Middle frontal gyrus (tissue), 1 donor: ENCODE measurements at regions not wholly inside any gene's neighbourhood (a gene's known extent, or its start where the extent isn't known, plus 50 kb on each side); places are given as distances from the start of the nearest gene placed in this dataset.

Experiments used
- DNase-seq: peaks from one replicate; pipeline ENCODE4 v3.0.0-alpha.2; 2015; ENCODE audit warnings: low spot score; ENCODE audit errors: extremely low spot score

DNA sequence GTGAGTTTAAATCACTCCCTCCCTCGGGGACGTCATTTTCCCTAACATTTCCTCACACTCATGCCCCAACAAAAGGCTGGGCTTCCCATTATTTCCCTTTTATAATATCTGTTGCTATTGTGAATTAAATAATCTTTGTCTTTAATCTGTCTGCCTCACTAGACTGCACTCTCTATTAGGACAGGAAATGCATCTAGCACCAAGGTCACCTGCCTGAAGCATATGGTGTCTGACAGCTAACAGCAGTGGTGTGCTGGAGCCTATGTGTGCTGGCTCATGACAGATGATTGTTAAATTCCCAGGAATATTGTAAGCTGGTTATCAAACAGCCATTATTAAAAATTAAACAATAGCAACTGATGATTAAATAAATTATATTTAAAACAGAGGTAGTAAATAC lies 237.0 kb upstream of the CEP162 start:
- no peak for DNase-seq

DNA sequence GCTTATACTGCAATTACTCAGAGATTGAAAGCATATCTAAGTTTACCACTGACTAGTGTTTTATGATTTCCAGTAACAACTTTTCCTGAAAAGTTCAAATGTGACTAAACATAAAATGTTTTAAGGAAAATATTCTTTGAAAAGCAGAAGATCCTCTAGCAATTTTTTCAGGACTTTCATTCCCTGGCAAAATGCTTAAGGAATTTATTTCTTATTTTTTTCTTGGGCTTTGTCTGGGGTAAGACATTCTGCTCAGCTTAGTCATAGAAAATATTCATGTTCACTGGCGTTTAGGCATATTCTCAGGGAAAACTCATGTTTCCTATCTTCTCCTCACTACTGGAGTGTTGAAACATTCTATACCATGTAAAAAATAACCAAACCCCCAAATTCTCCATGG lies 235.3 kb upstream of the CEP162 start:
- no peak for DNase-seq

DNA sequence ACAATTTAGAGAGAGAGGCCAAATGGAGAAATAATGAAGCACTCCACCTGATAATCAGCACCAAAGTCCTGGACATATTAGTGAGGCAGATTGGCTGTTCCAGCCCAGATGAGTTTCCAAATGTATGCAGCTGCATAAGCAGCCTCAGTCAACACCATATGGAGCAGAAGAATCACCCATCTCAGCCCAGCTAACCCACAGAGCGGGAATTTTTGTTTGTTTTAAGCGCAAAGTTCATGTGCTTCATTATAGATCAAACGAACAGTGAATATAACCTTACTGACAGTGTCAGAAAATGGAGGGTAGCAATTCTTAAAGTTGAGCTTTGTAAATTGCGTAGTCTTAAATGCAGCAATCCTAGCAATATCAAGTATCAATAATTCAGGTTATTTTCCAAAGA lies 234.0 kb upstream of the CEP162 start:
- DNase-seq = no peak

DNA sequence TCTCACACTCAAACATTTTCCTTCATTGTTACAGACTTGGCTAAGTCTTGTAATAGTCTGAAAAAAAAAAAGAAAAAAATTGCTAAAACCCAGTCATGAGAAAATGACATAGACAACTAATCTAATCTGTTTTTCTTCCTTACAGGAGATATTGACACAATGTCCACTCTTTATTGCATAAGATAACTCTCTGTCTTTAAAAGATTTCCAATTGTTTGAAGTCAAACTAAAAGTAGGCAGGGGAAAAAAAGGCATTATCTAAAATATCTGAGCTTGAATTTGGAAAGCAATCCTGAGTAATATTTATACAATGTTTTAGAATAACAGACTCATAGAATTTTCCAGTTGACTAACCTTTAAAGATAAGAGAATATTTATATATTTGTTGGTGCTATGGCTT lies 233.0 kb upstream of the CEP162 start:
- no peak for DNase-seq

DNA sequence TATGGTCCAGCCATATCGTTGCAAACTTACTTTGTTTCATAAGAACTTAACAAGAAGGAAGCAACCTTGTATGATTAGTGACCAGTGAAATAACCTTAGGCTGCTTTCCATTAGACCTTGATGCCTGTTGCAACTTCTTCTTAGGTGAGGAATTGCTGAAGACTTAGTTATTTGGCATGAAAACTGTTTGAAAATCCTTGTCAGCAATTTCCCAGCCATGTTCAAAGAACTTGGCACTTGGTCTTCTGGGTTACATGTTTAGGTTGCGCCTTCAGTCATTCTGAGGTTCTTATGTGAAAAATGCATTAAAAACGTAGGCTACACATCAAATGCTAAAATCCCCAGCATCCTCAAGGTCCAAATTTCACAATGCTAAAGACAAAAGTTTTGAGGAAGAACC lies 232.0 kb upstream of the CEP162 start:
- no peak for DNase-seq

DNA sequence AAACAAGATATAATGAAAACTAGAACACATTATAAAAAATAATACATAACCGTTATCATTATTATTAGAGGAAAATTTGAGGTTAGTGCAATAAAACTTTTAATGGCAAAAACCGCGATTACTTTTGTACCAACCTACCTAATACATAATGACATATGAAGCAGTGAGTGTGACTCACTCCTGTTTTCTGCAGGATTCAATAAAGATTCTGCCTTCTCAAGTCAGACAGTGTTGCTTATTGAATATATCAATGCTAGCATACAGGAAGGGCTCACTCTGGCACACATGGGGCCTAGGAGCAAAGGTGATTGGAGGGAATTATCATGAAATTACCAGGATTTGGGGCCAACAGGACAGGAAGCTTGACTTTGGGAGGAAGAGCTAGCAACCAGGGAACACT lies 230.8 kb upstream of the CEP162 start:
- DNase-seq = no peak

DNA sequence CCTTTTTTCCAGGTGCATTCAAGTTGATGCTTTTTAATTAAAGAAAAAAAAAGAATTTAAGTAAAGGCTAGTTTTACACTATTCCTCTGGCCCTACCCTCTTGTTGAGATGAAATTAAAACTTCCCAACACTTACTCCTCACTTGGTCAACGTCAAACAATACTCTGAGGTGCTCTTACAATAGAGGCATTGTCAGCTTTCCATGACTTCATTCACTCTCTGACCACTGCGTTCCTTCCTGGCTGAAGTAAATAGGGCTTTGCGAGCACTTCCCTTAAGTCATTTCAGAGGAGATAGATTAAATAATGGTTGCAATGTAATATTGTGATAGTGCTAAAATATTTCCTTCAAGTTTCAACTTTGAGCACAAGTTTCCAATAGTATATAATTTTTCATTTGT lies 229.8 kb upstream of the CEP162 start:
- no peak for DNase-seq

DNA sequence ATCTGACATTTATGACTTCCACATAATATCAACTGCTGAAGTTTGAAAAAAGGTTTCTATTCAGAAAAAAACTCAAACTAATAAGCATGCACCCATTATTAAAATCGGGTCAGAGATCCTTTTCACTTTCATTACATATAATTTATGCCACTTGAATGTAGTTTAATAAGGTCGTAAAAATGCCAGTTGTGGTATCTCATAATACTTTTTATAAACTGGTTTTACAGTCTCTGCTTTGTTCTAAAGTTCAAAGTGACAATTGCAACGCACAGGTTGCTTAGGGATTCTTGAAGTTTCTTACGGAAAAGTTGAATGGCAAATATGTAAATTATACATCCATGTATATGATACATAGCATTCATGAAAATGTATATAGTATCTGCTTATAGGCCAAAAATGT lies 229.4 kb upstream of the CEP162 start:
- no peak for DNase-seq

DNA sequence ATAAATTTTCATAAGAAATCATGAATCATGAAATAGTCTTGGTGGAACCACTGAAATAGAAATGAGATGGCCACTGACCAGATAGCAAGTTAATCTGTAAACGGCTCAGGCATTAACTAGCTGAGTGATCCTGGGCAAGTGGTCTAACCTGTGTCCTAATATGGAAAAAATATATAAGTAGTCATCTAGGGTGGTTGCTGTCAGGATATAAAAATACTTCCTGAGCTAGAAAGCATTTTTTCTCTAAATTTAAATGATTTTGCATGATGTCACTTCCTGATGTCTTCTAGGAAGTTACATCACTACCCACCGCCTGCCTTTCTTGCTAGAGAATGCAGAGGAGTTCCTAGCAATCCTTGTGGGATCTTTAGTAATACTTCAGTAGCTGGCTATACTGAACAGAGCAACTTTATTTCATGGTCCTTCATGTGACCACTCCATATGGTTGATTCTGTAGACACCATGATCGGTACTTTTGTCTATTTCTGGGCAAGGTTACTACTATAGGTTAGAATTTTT lies 228.1 kb upstream of the CEP162 start:
- DNase-seq = no peak

DNA sequence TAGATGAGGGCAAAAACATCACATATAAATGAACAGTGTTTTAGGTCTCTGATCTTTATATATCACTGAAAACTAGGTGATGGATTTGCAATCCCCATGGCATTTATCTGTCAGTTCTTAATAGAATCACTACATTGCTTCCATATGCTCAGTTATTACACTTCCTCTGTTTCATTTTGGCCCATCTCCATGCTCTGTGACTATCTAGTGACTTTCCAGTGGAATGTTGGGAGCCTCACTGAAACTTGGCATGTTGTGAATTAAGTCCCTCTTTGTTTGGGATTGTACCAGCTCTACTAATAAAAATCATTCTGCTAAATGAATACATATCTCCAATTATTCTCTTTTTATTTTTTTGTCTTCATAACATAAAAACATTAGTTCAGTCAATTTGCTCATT lies 226.1 kb upstream of the CEP162 start:
- DNase-seq = no peak

DNA sequence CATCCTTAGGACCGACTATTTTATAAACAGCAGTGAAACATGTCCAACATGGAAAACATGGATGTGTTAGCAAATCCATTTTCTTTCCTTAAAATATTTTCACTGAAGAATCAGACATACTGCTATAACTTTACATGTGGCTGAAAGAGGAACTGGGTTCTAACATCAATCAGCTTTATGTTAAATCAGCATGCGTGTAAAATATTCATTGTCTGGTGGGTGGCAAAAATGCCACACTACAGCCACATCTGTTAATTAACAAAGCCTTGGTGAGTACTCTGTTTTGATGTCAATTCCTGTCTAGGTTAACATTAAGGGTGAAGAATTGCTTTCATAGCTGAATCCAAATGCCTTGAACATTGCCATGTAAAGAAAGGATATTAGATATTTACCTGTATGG lies 222.6 kb upstream of the CEP162 start:
- DNase-seq = no peak

DNA sequence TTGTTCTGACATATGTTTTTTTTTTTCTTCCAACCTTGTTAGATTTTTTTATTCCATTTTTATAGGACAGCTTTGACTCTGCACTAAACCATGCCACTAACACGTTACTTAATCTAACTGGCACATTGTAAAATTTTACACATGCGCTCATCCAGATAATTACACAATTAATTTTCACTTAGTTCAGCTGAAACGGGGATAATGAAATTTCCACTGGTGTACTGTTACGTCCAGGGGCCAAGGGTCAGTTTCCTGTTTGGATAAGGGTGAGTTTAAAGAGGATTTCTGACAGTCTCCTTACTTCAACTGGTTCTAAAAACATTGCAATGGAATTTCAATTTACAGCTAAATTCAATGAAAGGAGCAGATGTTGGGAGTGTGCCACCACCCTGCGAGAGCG lies 221.8 kb upstream of the CEP162 start:
- DNase-seq = no peak

DNA sequence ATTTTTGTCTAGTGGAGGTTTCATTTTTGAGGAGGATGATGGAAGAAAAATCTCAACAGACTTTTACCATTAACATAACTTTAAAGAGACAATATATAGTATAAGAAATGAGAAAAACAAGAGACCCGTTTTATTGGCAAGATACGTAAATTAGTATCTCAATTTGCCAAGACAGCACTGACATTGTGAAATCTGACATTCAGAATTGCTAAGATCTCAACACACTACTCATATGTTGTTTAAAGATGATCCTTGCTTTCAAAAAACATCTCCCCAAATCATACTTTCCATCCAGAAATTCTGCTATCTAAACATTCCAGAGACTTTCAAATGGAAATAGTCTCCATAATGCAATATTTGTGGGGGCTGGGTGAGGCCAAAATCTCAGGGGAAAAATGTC lies 220.9 kb upstream of the CEP162 start:
- no peak for DNase-seq

DNA sequence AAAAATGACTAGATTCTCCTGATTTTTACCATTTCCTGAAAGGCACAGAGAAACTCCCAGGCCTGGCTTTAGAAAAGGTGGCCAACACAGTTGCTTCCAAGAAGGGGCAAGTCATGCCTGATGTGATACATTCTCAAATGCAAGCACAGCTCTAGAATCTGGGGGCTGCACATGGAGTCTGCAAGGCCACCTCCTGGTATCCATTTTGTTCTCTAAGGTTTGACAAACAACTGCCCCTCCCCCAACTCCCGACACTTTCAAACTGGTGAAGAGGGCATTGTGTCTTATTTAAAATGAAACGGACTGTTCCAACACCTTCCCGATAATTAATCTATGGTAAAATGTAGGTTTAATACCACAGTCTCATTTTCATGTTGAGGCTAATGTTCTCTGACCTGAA lies 220.2 kb upstream of the CEP162 start:
- DNase-seq = no peak

DNA sequence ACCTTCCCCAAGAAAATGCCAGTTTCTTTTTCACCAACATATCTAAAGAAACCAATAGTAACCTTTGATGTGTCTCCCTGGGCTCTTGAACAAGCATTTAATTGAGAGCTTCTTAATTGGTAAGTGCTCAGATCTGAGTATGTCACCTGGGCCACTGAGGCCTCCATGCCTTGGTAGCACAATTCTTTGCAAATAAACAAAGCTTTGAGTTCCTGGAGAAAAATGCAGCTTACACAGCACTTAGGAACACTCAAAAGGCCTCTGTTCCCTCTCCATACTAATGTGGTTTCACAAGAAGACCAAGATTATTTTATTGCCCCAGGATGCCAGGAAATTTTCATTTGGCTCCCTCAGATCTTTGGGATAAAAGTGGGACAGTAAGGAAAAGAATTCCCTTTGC lies 217.6 kb upstream of the CEP162 start:
- no peak for DNase-seq

DNA sequence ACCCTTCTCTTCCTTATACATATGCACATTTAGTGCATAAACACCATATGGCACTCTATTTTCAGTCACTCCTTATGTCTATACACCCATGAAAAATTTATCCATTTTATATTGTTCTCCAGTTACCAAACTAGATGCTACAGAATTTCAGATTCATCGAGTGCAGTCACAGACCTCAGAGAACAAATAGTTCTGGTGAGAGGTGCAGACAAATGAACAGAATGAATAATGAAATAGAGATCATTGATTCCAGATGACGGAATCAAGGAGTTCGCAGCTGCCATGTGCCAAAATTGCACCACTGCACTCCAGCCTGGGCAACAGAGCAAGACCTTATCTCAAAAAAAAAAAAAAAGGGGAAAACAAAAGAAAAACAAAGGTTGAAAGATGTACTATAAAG lies 214.8 kb upstream of the CEP162 start:
- no peak for DNase-seq

DNA sequence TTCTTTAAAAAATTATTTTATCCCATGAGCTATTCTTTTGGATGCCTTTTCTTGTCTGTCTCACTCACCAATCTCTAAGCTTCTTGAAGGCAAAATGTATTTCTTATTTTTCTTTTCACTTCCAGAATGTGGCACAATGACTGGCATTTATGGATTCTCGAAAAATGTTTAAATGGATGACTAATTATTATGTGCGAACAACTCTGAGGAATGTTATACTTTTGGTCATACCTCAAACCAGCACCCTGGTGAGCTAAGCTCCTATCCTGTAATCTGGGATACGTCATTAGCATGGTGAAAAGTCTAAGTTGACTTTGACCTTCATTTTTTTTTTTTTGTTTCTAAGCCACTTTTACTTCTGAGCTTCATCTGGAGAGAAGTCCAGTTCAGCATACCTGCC lies 214.0 kb upstream of the CEP162 start:
- no peak for DNase-seq

DNA sequence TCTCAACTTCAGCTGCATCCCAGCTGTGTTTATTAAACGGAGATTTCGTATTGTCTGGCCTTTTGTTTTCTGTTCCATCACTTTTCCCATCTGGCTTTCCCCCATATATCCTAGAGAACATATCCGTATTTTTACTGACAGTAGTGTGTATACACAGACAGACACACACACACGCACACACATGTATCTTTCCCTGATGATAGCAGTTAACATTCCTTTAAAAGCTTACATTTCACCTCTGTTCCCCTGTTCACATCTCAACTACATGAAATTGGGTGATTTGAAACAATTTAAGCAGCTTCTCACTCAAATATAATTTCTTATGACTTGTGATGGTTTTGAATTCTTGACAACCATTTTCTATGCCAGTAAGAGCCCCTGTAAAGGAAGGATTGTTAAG lies 207.1 kb upstream of the CEP162 start:
- no peak for DNase-seq

DNA sequence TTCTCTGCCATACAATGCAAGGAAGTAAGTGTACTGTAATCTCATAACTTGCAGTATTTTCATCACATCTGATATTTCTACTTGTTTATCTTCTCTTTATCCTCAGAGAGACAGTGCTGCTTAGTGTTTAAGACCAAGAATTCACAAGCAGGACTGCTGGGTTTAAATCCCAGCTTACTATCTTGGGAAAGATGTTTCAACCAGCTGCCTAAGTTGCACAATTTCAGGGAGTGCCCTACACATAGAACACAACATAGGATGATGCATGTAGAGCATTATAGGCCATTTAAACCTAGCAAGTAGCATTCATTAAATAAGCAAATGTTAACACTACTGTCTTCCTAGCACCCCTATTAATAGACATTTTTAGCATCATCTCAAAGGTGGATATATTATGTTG lies 205.2 kb upstream of the CEP162 start:
- DNase-seq = no peak

DNA sequence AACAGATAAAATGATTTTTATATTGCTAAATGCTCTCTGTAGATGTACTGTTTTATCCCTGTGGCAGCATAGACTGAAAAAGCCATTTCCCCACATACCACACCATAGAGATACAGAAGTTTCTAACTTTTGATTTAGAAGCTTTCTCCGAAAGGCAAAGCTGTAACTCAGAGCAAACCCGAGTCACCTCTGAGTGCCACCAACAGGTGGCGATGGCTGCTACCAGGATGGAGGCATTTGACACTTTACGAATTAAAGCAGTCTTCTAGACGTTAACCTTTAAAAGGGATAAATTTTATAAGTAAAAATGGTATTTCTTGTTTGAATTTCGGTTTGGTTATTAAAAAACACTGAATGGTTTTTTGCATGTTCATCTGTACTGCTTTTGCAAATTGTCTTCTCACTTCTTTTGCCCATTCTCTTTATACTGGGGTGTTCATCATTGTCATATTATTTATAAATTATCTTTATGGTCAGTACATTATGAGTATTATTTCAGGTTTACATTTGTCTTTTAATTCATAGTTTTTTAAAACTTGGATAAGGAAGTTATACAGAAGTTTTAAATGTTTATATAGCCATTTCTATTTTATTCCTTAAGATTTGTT lies 201.0 kb upstream of the CEP162 start:
- DNase-seq = no peak

DNA sequence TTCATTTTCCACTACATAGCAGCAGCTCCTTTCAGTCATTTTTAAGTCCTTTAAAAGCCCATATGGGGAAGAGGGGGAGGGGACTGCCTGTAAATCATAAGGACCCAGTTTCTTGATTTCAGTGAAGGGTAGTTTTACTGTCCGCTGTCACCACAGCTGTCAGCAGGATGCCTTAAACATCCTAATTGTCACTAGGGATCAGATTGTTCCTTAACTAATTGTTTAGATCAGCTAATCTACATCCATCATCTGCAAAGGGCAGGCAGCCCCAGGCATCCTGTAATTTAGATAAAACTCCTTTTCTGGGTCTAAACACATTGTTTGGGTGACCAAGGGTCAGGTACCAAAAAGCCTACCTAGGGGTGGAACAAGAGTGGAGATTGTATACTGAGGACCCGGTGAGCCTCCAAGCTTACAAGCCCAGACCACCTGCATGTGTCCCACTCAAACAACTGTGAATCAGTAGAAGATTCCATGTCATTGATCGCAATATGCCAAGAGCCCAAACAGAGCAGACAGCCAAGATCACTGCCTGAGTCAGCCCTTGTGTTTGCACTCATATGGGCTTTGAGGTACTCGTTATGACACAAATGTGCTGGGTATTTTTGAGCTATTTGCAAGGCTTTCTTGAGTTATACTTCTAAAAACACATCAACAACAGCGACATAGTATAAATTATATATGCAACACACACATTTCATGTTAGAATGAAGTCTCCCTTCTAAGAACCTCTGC lies 198.7 kb upstream of the CEP162 start:
- no peak for DNase-seq

DNA sequence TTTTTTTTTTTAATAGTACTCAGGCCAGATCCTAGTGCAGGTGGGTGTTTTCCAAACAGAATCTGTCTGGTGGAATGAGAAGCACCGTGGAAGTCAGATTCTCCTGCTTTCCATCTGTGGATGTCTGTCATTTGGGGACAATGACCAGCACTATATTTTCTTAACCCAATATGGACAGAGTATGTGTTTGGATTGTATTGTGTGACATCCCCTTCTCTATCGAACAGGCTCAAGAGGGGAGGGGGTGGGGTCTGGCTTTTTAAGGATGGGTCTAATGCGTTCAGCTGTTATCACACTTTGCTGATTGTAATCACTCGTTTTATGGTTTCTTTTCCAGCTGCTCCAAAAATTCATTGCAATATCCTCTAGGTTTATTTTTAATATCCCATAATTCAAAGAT lies 197.5 kb upstream of the CEP162 start:
- no peak for DNase-seq

DNA sequence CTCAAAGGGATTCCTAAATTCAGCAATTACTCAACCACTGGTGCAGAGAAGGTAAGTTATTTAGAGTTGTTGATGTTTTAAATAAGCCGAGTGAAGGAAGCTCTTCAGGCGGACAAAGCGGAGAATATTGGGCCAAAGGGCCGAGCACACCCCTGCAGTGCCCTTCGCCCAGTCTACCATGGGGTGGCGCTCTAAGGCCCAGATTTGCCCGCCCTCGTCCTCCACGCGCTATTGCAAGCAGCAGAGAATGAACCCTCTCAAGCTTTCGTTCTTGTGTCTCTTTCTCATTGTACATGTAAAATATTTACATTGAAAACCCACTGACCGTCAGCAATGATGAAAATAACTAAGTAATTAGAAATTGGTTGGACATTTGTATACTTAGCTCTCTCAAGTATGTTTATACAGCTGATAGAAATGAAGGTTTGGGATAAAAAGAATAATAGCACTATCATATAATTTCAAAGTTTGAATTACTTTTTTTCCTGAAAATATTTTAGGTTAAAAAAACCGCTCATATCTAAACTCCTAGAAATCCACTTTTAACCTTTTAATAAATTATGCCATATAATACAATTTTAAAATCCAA lies 195.0 kb upstream of the CEP162 start:
- no peak for DNase-seq
